OCI-LY7 (cell line): ENCODE measurements at regions not wholly inside any gene's neighbourhood (a gene's known extent, or its start where the extent isn't known, plus 50 kb on each side); places are given as distances from the start of the nearest gene placed in this dataset.

ENCODE experiments used
- BruUV-seq: library from RNA; stranded (reverse); fragments of 400-500 nt; replicated peaks from 2 replicates; lab custom pipeline; 2021; lab: Mats Ljungman, UMichigan
- CTCF ChIA-PET: fragments of 300-600 bp; sonication (Branson Sonifier 250); formaldehyde crosslinking; loops from one replicate; lab custom pipeline; 2022; ENCODE audit warnings: antibody characterized with exemption; ENCODE audit not compliant: unreplicated experiment; lab: Charles Lee
- POLR2A ChIA-PET: fragments of 300-600 bp; sonication (Branson Sonifier 250); formaldehyde crosslinking; loops from one replicate; lab custom pipeline; 2022; ENCODE audit warnings: antibody characterized with exemption; lab: Charles Lee
- DNase-seq: peaks from one replicate; pipeline ENCODE4 v3.0.0-alpha.2; 2015; ENCODE audit warnings: low spot score
- H2AFZ ChIP-seq: fragments of 200-600 bp; sonication (generic), shearing (Covaris generic); 2 replicates; pipeline ENCODE4 v1.6.1; 2014; ENCODE audit warnings: mild to moderate bottlenecking, antibody characterized with exemption, low read length, moderate library complexity
- H3K27ac ChIP-seq: fragments of 200-600 bp; sonication (generic); 2 replicates; pipeline ENCODE4 v1.5.1; 2014; ENCODE audit warnings: mixed run types, low read depth, mild to moderate bottlenecking, moderate library complexity, low read length, inconsistent platforms; ENCODE audit not compliant: poor library complexity, severe bottlenecking
- H3K36me3 ChIP-seq: fragments of 200-600 bp; sonication (generic); 2 replicates; pipeline ENCODE4 v1.6.1; 2014; ENCODE audit warnings: mild to moderate bottlenecking, antibody characterized with exemption, low read length, moderate library complexity, mixed read lengths; ENCODE audit not compliant: insufficient read depth
- H3K4me1 ChIP-seq: fragments of 200-600 bp; sonication (generic); 2 replicates; pipeline ENCODE4 v1.5.1; 2014; ENCODE audit warnings: mild to moderate bottlenecking, low read length; ENCODE audit not compliant: insufficient read depth, poor library complexity, severe bottlenecking
- H3K4me2 ChIP-seq: fragments of 200-600 bp; sonication (generic); 2 replicates; pipeline ENCODE4 v1.6.1; 2014; ENCODE audit warnings: mild to moderate bottlenecking, low read length
- H3K4me3 ChIP-seq: fragments of 200-600 bp; sonication (generic); 2 replicates; pipeline ENCODE4 v1.5.1; 2014; ENCODE audit warnings: mild to moderate bottlenecking, low read depth, low read length; ENCODE audit not compliant: poor library complexity, severe bottlenecking
- H3K79me2 ChIP-seq: fragments of 200-600 bp; sonication (generic); 2 replicates; pipeline ENCODE4 v1.6.1; 2016; ENCODE audit warnings: low read depth, mild to moderate bottlenecking, low read length, moderate library complexity, mixed read lengths; ENCODE audit not compliant: insufficient read depth
- H3K9me2 ChIP-seq: fragments of 200-600 bp; sonication (generic); 2 replicates; pipeline ENCODE4 v1.6.1; 2016; ENCODE audit warnings: mild to moderate bottlenecking, low read length, mixed read lengths; ENCODE audit not compliant: insufficient read depth
- H3K9me3 ChIP-seq: fragments of 200-600 bp; sonication (generic); 2 replicates; pipeline ENCODE4 v1.6.1; 2014; ENCODE audit warnings: mild to moderate bottlenecking, mixed run types, low read length, mixed read lengths
- H4K20me1 ChIP-seq: fragments of 200-600 bp; sonication (generic); 2 replicates; pipeline ENCODE4 v1.6.1; 2014; ENCODE audit warnings: mild to moderate bottlenecking, antibody characterized with exemption, low read length, moderate library complexity, mixed read lengths; ENCODE audit not compliant: insufficient read depth
- CTCF ChIP-seq: fragments of 200-600 bp; sonication (generic); conservative IDR thresholded peaks from 2 replicates; pipeline ENCODE4 v1.5.1; 2014; ENCODE audit warnings: mild to moderate bottlenecking, antibody characterized with exemption, low read length, moderate library complexity, mixed read lengths
- EZH2phosphoT487 ChIP-seq: fragments of 200-600 bp; sonication (generic); IDR thresholded peaks from 2 replicates; pipeline ENCODE4 v1.6.1; 2018; ENCODE audit warnings: low read depth, borderline replicate concordance, mild to moderate bottlenecking, mixed run types, antibody characterized with exemption, low read length, moderate library complexity, mixed read lengths
- intact Hi-C: fragments of 100-400 bp; cut with micrococcal nuclease; formaldehyde crosslinking; loops from one replicate; pipeline ENCODE4 v1.10.0; 2022; ENCODE audit not compliant: unreplicated experiment

GRCh38 chr9:110033869-110034268 lies 174.1 kb downstream of the C9orf152 start:
- H3K36me3 ChIP-seq, result no peaks in the 10 kb centered on the region
- H3K27ac ChIP-seq, result no peak overlapping the region
- no peak overlapping the region for H2AFZ ChIP-seq
- ChIA-PET POLR2A (interaction anchor here (0.6 kb wide), 1 partner anchor 650 kb away, joined by 4 read pairs; no protein-coding TSS in a partner anchor), CTCF (no interaction called here)
- H3K9me2 ChIP-seq, result no peaks in the 10 kb centered on the region
- H3K4me1 ChIP-seq, result peaks cover 15% of the 10 kb centered on the region
- DNase-seq, result no peak
- no peaks in the 10 kb centered on the region for H4K20me1 ChIP-seq
- no peaks in the 10 kb centered on the region for H3K79me2 ChIP-seq
- TF ChIP-seq EZH2phosphoT487, result no peak
- TF ChIP-seq CTCF, result no peak
- no TSS peak for BruUV-seq
- intact Hi-C loops, result no loop called here
- H3K9me3 ChIP-seq, result no peaks in the 10 kb centered on the region
- no peak overlapping the region for H3K4me2 ChIP-seq
- no peak overlapping the region for H3K4me3 ChIP-seq

- TF ChIP-seq EZH2phosphoT487 (no peak), CTCF (no peak)
- H3K36me3 ChIP-seq, result no peaks in the 10 kb centered on the region
- H3K9me3 ChIP-seq, result no peaks in the 10 kb centered on the region
- CTCF ChIA-PET, result no interaction called here
- intact Hi-C loops, result no loop called here
- DNase-seq, result no peak
- POLR2A ChIA-PET, result interaction anchor here (1.0 to 1.3 kb wide), 2 partner anchors 60 to 148 kb away, joined by 3 read pairs; no protein-coding TSS in a partner anchor
- no peak overlapping the region for H3K4me3 ChIP-seq
- H4K20me1 ChIP-seq, result no peaks in the 10 kb centered on the region
- H3K4me1 ChIP-seq, result no peaks in the 10 kb centered on the region
- H2AFZ ChIP-seq, result no peak overlapping the region
- no TSS peak for BruUV-seq
- H3K4me2 ChIP-seq, result no peak overlapping the region
- no peaks in the 10 kb centered on the region for H3K79me2 ChIP-seq
- no peaks in the 10 kb centered on the region for H3K9me2 ChIP-seq
- H3K27ac ChIP-seq, result no peak overlapping the region
These were observed 171.7 kb downstream of the C9orf152 start for GRCh38 chr9:110036286-110036685.

GRCh38 chr9:110040788-110041187 lies 167.2 kb downstream of the C9orf152 start:
- Histone ChIP-seq H4K20me1 (no peaks in the 10 kb centered on the region), H2AFZ (no peak overlapping the region), H3K79me2 (no peaks in the 10 kb centered on the region), H3K36me3 (no peaks in the 10 kb centered on the region), H3K9me2 (no peaks in the 10 kb centered on the region), H3K4me2 (no peak overlapping the region), H3K27ac (no peak overlapping the region), H3K4me3 (no peak overlapping the region), H3K4me1 (peaks cover 5% of the 10 kb centered on the region), H3K9me3 (no peaks in the 10 kb centered on the region)
- intact Hi-C loops, result no loop called here
- no TSS peak for BruUV-seq
- POLR2A ChIA-PET, result interaction anchor here (0.8 to 1.7 kb wide), 3 partner anchors 12 to 133 kb away, joined by 3 to 9 read pairs (median 4); no protein-coding TSS in a partner anchor
- CTCF ChIA-PET, result no interaction called here
- TF ChIP-seq CTCF (no peak), EZH2phosphoT487 (no peak)
- no peak for DNase-seq
